HG03432 (cell line): ENCODE measurements at regions not wholly inside any gene's neighbourhood (a gene's known extent, or its start where the extent isn't known, plus 50 kb on each side); places are given as distances from the start of the nearest gene placed in this dataset.
"Not testable (repeated sequence)": the region's sequence is repeated elsewhere in the genome, so short reads cannot be mapped to it uniquely, and the experiment has no call there.

Experiments used
- ATAC-seq: cut with Tn5 transposase; IDR thresholded peaks from one replicate; pipeline ENCODE4 v1.9.1; 2021; ENCODE audit warnings: mild to moderate bottlenecking, moderate library complexity; ENCODE audit not compliant: unreplicated experiment

GRCh38 chr9:2277644-2278043, 262.5 kb downstream of the SMARCA2 start:
- ATAC-seq: not testable (repeated sequence)

GRCh38 chr9:2279138-2279537, 264.0 kb downstream of the SMARCA2 start:
- not testable (repeated sequence) for ATAC-seq

GRCh38 chr9:2281031-2281802, 266.1 kb downstream of the SMARCA2 start:
- no peak for ATAC-seq

GRCh38 chr9:2281803-2282185, 266.6 kb downstream of the SMARCA2 start:
- ATAC-seq: no peak

GRCh38 chr9:2284770-2285169, 269.6 kb downstream of the SMARCA2 start:
- ATAC-seq: no peak

GRCh38 chr9:2285416-2286332, 270.5 kb downstream of the SMARCA2 start:
- ATAC-seq: no peak

- no peak for ATAC-seq
Observed at GRCh38 chr9:2286333-2286705, 271.2 kb downstream of the SMARCA2 start.

GRCh38 chr9:2286825-2287455, 271.8 kb downstream of the SMARCA2 start:
- ATAC-seq: no peak

- no peak for ATAC-seq
Observed at GRCh38 chr9:2288309-2288708, 273.2 kb downstream of the SMARCA2 start.

GRCh38 chr9:2289263-2289662, 274.1 kb downstream of the SMARCA2 start:
- no peak for ATAC-seq

GRCh38 chr9:2290382-2290781, 275.2 kb downstream of the SMARCA2 start:
- ATAC-seq: no peak

GRCh38 chr9:2291980-2292704, 277.0 kb downstream of the SMARCA2 start:
- ATAC-seq: no peak

GRCh38 chr9:2292733-2293132, 277.6 kb downstream of the SMARCA2 start:
- ATAC-seq: no peak

GRCh38 chr9:2297771-2298170, 282.6 kb downstream of the SMARCA2 start:
- no peak for ATAC-seq

- ATAC-seq: no peak
Observed at GRCh38 chr9:2298217-2298616, 283.1 kb downstream of the SMARCA2 start.

GRCh38 chr9:2299156-2299842, 284.2 kb downstream of the SMARCA2 start:
- no peak for ATAC-seq

GRCh38 chr9:2299843-2300205, 284.7 kb downstream of the SMARCA2 start:
- ATAC-seq: no peak

GRCh38 chr9:2300325-2300724, 285.2 kb downstream of the SMARCA2 start:
- ATAC-seq: no peak

- ATAC-seq: no peak
Observed at GRCh38 chr9:2302606-2303005, 287.5 kb downstream of the SMARCA2 start.

- no peak for ATAC-seq
Observed at GRCh38 chr9:2303056-2303455, 287.9 kb downstream of the SMARCA2 start.
